ENCODE measurements at regions not wholly inside any gene's neighbourhood (a gene's known extent, or its start where the extent isn't known, plus 50 kb on each side); places are given as distances from the start of the nearest gene placed in this dataset.

- no peaks in the 10 kb centered on the region for H3K36me3 ChIP-seq (ENCODE audit: control insufficient read depth, insufficient read depth, low read length)
Observed at GRCh38 chr14:50049703-50050570, 66.4 kb downstream of the VCPKMT start.

DNA sequence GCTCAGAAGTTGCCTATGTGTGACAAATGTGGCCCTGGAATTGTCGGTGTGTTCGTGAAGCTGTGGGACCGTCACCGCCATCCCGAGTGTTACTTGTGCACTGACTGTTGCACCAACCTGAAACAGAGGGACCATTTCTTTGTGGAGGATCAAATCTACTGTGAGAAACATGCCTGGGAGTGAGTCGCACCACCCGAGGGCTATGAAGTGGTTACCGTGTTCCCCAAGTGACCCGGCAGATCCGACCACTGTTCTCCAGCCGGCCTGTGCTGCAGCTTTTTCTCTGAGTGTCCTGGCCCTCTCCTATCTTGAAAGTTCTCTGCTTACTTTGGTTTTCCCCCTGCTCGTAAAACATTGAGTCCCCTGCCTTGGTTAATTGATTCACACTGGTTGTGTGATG lies 65.3 kb downstream of the VCPKMT start:
- no peaks in the 10 kb centered on the region for H3K36me3 ChIP-seq (ENCODE audit: control insufficient read depth, insufficient read depth, low read length)
- H3K4me3 ChIP-seq (ENCODE audit: low read depth, low read length) = no peak overlapping the region
- no peak for DNase-seq (ENCODE audit: low read depth)
- TF ChIP-seq CTCF (IDR thresholded peaks at IDR 0.05; ENCODE audit: insufficient read depth, low read length, poor library complexity, severe bottlenecking) = no peak
- no peaks in the 10 kb centered on the region for H3K27me3 ChIP-seq (ENCODE audit: control insufficient read depth, insufficient read depth, low read length)

More at GRCh38 chr14:50049703-50050570, 66.4 kb downstream of the VCPKMT start:
- TF ChIP-seq CTCF (IDR thresholded peaks at IDR 0.05; ENCODE audit: insufficient read depth, low read length, poor library complexity, severe bottlenecking) = no peak
- DNase-seq (ENCODE audit: low read depth) = no peak
- Histone ChIP-seq H3K4me3 (ENCODE audit: low read depth, low read length) (no peak overlapping the region), H3K27me3 (ENCODE audit: control insufficient read depth, insufficient read depth, low read length) (no peaks in the 10 kb centered on the region)

GRCh38 chr14:50051706-50052105 lies 64.7 kb downstream of the VCPKMT start:
- H3K4me3 ChIP-seq (ENCODE audit: low read depth, low read length) = no peak overlapping the region
- DNase-seq (ENCODE audit: low read depth) = no peak
- H3K36me3 ChIP-seq (ENCODE audit: control insufficient read depth, insufficient read depth, low read length) = no peaks in the 10 kb centered on the region
- TF ChIP-seq CTCF (IDR thresholded peaks at IDR 0.05; ENCODE audit: insufficient read depth, low read length, poor library complexity, severe bottlenecking) = no peak
- H3K27me3 ChIP-seq (ENCODE audit: control insufficient read depth, insufficient read depth, low read length) = no peaks in the 10 kb centered on the region

DNA sequence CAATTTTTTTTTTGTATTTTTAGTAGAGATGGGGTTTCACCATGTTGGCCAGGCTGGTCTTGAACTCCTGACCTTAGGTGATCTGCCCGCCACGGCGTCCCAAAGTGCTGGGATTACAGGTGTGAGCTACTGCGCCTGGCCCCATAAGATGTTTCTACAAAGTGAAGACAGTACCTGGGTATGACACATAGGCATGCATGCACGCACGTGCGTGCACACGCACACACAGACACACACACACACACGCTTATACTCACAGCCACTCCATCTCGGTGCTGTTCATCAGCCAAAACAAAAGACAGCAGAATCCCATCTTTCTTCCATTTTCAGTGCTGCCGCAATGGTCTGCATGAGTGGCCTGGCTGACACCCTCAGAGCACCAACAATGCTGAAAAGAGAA lies 63.9 kb downstream of the VCPKMT start:
- Histone ChIP-seq H3K4me3 (ENCODE audit: low read depth, low read length) (no peak overlapping the region), H3K36me3 (ENCODE audit: control insufficient read depth, insufficient read depth, low read length) (no peaks in the 10 kb centered on the region), H3K27me3 (ENCODE audit: control insufficient read depth, insufficient read depth, low read length) (no peaks in the 10 kb centered on the region)
- DNase-seq (ENCODE audit: low read depth) = no peak
- no peak for TF ChIP-seq CTCF (IDR thresholded peaks at IDR 0.05; ENCODE audit: insufficient read depth, low read length, poor library complexity, severe bottlenecking)

GRCh38 chr14:50053935-50054334 lies 62.4 kb downstream of the VCPKMT start:
- no peak for DNase-seq (ENCODE audit: low read depth)
- TF ChIP-seq CTCF (IDR thresholded peaks at IDR 0.05; ENCODE audit: insufficient read depth, low read length, poor library complexity, severe bottlenecking) = no peak
- no peaks in the 10 kb centered on the region for H3K27me3 ChIP-seq (ENCODE audit: control insufficient read depth, insufficient read depth, low read length)

More at GRCh38 chr14:50053935-50054334, 62.4 kb downstream of the VCPKMT start:
- Histone ChIP-seq H3K36me3 (ENCODE audit: control insufficient read depth, insufficient read depth, low read length) (no peaks in the 10 kb centered on the region), H3K4me3 (ENCODE audit: low read depth, low read length) (no peak overlapping the region)
